NCI-H1048 (cell line): ENCODE measurements at regions not wholly inside any gene's neighbourhood (a gene's known extent, or its start where the extent isn't known, plus 50 kb on each side); places are given as distances from the start of the nearest gene placed in this dataset.
"Not testable (repeated sequence)": the region's sequence is repeated elsewhere in the genome, so short reads cannot be mapped to it uniquely, and the experiment has no call there.

Experiments used
- DNase-seq: peaks from one replicate; lab custom pipeline; 2025; lab: John Stamatoyannopoulos, UW

GRCh38 chr2:221999166-221999565 is 299.6 kb downstream of the PAX3 start:
- DNase-seq, result no peak

GRCh38 chr2:221997683-221998082 is 301.1 kb downstream of the PAX3 start:
- no peak for DNase-seq

GRCh38 chr2:221997100-221997499 is 301.7 kb downstream of the PAX3 start:
- DNase-seq, result no peak

GRCh38 chr2:221994926-221995325 is 303.9 kb downstream of the PAX3 start:
- no peak for DNase-seq

- not testable (repeated sequence) for DNase-seq
These were observed 314.4 kb downstream of the PAX3 start for GRCh38 chr2:221984376-221984775.

- DNase-seq, result no peak
These were observed 316.8 kb downstream of the PAX3 start for GRCh38 chr2:221981912-221982470.

GRCh38 chr2:221975151-221975550 is 323.6 kb downstream of the PAX3 start:
- no peak for DNase-seq

GRCh38 chr2:221973902-221974301 is 324.9 kb downstream of the PAX3 start:
- no peak for DNase-seq

- no peak for DNase-seq
These were observed 325.3 kb downstream of the PAX3 start for GRCh38 chr2:221973502-221973901.

- no peak for DNase-seq
These were observed 325.9 kb downstream of the PAX3 start for GRCh38 chr2:221972813-221973478.

- no peak for DNase-seq
These were observed 328.4 kb downstream of the PAX3 start for GRCh38 chr2:221970389-221970788.

GRCh38 chr2:221969830-221970144 is 329.0 kb downstream of the PAX3 start:
- DNase-seq, result no peak

- DNase-seq, result peak; percentile 15
These were observed 329.5 kb downstream of the PAX3 start for GRCh38 chr2:221969087-221969829.

GRCh38 chr2:221962186-221962585 is 336.6 kb downstream of the PAX3 start:
- no peak for DNase-seq

GRCh38 chr2:221961561-221961960 is 337.2 kb downstream of the PAX3 start:
- no peak for DNase-seq

- DNase-seq, result no peak
These were observed 340.6 kb downstream of the PAX3 start for GRCh38 chr2:221958224-221958623.

GRCh38 chr2:221948076-221948475 is 350.7 kb downstream of the PAX3 start:
- DNase-seq, result no peak

- not testable (repeated sequence) for DNase-seq
These were observed 354.3 kb downstream of the PAX3 start for GRCh38 chr2:221944452-221944851.

GRCh38 chr2:221943076-221943810 is 355.6 kb downstream of the PAX3 start:
- no peak for DNase-seq

GRCh38 chr2:221931251-221931991 is 359.3 kb upstream of the EPHA4 start:
- no peak for DNase-seq

GRCh38 chr2:221929259-221929658 is 357.2 kb upstream of the EPHA4 start:
- DNase-seq, result no peak

GRCh38 chr2:221926327-221926726 is 354.2 kb upstream of the EPHA4 start:
- no peak for DNase-seq
